ENCODE measurements at regions not wholly inside any gene's neighbourhood (a gene's known extent, or its start where the extent isn't known, plus 50 kb on each side); places are given as distances from the start of the nearest gene placed in this dataset.
"Not testable (repeated sequence)": the region's sequence is repeated elsewhere in the genome, so short reads cannot be mapped to it uniquely, and the experiment has no call there.

GRCh38 chr17:20815410-20815809 is 227.4 kb downstream of the USP22 start:
- intact Hi-C loops (cut with DNase I); DNase-seq (ENCODE audit: low spot score): not testable (repeated sequence)

DNA sequence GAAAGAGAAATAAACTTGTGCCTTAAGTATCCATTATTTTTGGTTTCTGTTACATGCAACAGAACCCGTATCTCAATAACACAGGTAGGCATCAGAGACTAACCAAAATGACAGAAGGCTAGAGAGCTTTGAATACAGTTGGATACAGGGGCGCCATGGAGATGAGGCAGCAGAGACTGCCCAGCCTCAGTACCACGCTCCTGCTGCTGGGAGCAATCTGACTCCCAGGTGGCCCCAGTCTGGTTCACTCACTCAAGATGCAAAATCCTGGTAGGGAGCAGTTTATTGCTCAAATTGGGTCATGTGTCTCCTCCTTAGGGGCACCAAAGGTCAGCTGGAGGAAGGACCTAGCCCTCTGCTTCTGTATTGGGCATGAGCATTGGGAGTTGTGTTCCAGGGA is 218.9 kb downstream of the USP22 start:
- DNase-seq (ENCODE audit: low spot score) = no peak
- intact Hi-C loops (cut with DNase I) = no loop called here

DNA sequence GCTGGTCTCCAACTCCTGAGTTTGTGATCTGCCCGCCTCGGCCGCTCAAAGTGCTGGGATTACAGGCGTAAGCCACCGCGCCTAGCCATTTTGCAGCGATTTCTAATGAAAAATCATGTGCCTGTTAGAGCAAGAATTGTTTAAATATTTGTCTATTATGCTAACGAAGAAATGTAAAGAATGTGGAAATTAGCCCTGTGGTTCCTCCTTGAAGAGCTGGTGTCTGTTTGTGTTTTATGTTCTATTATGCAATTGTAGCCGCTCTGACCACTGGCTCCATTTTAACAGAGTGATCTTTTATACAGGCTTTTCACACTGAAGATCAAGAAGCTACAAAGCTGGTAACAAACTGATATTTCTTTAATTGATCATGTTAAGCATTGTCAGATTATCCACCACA is 217.3 kb downstream of the USP22 start:
- no peak for DNase-seq (ENCODE audit: low spot score)
- intact Hi-C loops (cut with DNase I) = no loop called here

DNA sequence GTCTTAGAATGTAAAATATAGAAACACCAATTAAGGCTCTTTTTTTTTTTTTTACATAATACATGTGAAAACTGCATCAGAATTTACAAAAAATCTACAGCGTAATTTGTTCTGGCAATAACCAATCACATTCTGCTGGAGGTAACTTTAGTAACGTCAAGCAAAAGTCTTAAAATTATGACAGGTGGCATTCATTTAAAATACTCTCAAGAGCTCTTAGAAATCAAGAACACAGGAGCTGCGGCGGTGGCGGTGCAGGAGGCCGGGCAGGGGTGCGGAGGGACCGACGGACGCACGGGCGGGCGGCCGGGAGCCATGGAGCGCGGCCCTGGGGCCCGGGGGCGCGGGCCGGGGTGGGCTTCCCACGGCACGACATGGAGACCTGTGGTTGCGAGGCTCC is 202.4 kb downstream of the USP22 start:
- DNase-seq (ENCODE audit: low spot score); intact Hi-C loops (cut with DNase I): not testable (repeated sequence)

DNA sequence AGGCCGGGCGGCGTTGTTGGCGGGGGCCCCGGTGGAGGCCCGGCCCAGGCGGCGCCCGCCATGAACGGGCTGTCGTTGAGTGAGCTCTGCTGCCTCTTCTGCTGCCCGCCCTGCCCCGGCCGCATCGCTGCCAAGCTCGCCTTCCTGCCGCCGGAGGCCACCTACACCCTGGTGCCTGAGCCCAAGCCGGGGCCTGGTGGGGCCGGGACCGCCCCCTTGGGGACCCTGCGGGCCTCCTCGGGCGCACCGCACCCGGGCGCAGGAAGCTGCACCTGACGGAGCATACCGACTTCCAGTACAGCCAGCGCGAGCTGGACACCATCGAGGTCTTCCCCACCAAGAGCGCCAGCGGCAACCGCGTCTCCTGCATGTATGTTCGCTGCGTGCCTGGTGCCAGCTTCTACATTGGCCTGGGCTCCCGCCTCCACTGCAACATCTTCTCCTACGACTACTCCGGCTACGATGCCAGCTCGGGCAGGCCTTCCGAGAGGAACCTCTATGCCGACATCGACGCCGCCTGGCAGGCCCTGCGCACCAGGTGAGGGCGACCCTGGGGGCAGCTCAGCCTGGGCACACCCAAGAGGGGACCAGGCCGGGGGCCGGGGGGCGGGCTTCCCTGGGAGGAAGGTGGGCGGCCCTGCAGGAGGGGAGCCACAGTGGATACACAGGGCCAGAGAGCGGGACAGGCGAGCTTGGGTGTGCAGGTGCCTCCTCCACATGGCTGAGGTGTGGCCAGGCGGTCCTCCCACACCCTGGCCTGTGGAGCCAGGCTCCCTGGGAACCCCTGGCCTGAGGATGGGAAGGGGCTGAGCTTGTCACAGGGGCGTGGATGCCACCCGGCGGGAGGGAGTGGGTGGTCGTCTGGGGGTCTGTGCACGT is 201.6 kb downstream of the USP22 start:
- DNase-seq (ENCODE audit: low spot score); intact Hi-C loops (cut with DNase I): not testable (repeated sequence)

- intact Hi-C loops (cut with DNase I); DNase-seq (ENCODE audit: low spot score): not testable (repeated sequence)
These were observed 200.8 kb downstream of the USP22 start for GRCh38 chr17:20842012-20842411.

DNA sequence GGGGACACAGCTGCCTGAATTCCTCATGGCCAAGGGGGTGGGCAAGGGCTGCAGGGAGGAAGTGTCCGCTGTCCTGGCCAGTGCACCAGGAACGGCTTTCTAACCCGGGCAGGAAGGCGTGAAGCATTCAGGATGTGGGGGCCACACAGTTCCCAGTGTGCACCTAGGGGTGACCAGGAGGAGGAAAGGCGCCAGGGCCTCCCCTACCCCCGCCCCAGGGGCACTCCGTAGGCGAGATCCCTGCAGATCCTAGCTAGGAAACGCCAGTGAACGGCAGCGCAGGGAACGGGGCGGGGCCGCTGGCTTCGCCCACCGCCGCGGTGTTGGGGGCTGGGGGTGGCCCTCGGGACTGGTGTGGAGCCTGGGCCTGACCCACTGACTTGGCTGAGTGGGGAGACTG is 199.6 kb downstream of the USP22 start:
- intact Hi-C loops (cut with DNase I); DNase-seq (ENCODE audit: low spot score): not testable (repeated sequence)

- intact Hi-C loops (cut with DNase I) = not testable (repeated sequence)
These were observed 198.8 kb downstream of the USP22 start for GRCh38 chr17:20843799-20844553.

DNA sequence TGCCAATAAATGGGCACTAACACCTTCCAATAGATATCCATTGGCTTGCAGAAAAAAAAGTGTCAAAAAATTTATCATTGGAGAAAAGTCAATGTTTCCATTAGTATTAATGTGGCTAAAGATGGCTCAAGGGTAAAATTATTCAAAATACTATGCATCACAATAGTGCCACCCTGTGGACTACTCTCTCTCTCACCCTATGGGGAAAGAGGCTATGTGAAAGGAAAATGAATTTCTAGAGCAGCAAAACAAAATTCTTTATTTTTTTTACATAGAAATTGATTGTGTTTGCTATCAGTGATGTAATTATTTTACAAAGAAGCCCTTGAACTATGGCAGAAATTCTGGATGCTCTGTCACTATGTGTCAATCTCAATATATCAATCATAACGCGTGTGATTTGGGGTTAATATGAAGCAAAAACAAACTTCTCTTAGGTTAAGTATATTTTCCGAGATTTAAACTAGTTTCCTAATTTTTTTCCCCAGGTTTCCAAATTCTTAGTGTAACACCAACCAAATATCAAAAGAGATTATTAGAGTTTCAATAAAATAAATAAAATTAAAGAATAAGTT is 193.9 kb downstream of the USP22 start:
- intact Hi-C loops (cut with DNase I); DNase-seq (ENCODE audit: low spot score): not testable (repeated sequence)

More at GRCh38 chr17:20843799-20844553, 198.8 kb downstream of the USP22 start:
- not testable (repeated sequence) for DNase-seq (ENCODE audit: low spot score)

- intact Hi-C loops (cut with DNase I); DNase-seq (ENCODE audit: low spot score): not testable (repeated sequence)
These were observed 191.1 kb downstream of the USP22 start for GRCh38 chr17:20851591-20852238.

DNA sequence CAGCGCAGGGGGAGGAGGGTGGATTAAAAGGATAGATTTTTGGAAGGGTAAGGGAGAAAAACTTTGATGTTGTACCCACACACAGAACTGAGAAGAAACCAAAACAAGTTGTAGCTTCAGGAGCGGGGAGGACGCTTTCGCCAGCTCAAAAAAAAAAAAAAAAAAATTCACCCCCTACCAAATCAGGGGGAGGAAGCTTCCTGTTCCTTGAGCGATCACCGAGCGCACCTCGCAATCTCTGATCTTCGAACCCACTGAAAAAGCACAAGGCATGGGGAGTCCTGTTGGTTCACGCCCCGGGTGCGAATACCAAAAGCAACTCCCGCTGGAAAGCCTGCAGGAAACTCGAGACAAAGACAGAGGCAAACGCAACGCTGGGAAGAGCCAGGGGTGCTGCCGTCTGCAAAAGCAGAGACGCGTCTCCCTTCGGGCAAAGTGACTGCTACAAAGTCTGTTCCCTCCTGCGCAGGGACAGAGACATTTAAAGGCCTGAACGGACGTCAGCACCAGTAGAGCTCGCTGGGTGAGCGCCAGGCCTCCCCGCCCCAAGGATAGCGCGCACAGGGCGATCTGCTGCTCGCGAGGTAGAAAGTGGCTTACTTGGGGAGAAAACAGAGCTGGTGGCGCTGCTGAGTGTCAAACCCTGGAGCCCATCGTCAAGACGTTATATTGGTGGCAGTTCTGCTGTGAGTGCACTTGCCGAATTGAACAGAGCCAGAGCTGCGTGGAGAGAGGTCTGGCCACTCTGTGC is 190.4 kb downstream of the USP22 start:
- intact Hi-C loops (cut with DNase I) = no loop called here
- DNase-seq (ENCODE audit: low spot score) = no peak

DNA sequence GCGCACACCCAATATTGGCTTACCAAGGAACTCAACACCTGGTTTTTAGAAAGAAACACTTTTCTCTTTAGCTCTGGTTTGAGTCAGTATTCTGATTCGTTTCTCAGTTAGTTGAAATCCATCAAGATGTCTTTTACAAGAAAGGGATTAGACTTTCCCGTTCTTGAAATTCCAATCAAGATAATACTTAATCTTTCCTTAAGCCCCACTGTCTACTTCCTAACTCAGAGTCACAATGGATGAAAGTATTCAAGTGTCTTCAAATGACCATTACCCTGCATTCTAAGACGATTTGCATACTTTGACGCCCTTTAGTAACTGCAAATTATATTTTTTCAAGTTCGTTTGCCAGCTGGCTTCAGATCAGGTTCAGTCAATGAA is 189.8 kb downstream of the USP22 start:
- DNase-seq (ENCODE audit: low spot score) = no peak
- intact Hi-C loops (cut with DNase I) = no loop called here

DNA sequence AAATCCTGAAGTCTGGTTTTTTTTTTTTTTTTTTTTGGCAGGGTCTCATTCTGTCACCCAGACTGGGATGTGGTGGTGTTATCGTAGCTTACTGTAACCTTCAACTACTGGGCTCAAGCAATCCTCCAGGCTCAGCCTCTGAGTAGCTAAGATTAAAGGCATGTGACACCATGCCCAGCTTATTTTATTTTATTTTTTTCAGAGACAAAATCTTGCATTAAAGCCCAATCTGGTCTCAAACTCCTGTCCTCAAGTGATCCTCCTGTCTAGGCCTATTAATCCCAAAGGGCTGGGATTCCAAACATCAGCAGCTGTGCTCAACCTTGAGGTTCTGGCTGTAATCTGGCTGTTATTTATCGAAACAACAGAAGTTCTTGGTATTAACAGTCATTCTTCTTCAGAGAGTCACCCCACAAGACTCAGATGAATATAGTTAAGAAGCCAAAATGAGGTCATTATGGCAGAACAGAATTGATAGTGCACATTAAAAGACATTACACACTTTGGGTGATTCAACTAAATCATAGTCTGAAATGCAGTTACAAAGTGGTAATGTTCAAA is 186.8 kb downstream of the USP22 start:
- DNase-seq (ENCODE audit: low spot score); intact Hi-C loops (cut with DNase I): not testable (repeated sequence)

DNA sequence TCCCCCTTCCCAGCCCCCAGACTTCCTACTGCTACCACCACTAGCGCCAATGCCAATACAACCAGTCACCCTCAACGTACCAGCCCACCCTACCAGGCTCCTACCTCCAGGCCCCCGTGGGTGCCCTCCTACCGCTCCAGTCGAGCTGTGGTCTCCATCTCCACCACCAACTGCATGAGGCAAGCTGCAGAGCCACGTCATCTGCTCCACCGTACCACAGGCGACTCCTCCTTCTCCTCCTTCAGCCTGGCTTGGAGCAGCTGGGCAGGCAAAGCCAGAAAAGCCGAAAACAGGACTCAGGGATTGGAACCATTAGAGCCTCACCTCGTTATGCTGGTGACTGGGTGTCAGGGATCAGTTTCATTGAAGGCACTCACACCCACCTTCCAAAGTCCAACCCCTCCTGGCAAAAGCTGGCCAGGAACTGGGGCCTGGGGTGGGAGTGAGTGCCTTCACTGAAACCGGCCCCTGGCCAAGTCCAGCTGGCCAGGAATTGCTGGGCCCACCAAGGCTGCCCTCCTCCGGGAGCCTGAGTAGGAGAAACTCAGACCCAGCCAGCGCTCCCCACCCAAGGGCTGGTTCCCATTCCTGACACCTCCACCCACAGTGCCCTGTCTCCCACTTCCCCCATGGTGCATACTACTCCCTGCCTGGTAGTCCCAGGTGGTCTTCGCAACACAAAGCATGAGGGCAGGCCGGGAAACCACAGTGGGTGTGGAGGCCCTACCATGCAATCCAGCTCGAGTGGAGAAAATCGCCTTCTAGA is 176.2 kb downstream of the USP22 start:
- DNase-seq (ENCODE audit: low spot score); intact Hi-C loops (cut with DNase I): not testable (repeated sequence)

DNA sequence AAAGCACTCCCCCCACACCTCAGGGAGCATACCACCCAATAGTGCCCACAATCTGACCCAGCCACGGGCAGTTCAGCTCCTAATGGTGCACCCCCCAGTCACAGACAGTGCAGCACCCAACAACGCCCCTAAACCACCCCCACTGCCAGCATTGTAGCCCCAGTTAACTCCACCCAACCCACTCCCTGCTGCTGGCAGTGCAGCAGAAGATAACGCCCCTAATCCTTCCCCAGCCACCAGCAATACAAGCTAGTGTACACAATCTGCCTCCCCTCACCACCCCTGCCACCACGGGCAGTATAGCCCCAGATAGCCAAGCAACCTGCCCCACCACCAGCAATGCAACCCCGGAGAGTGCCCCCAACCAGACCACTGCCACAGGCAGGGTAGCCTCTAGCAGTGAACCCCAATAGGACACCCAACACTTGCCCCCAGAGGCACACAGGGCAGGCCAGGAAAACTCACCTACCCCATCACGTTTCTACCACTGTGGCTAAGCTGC is 175.3 kb downstream of the USP22 start:
- intact Hi-C loops (cut with DNase I); DNase-seq (ENCODE audit: low spot score): not testable (repeated sequence)

DNA sequence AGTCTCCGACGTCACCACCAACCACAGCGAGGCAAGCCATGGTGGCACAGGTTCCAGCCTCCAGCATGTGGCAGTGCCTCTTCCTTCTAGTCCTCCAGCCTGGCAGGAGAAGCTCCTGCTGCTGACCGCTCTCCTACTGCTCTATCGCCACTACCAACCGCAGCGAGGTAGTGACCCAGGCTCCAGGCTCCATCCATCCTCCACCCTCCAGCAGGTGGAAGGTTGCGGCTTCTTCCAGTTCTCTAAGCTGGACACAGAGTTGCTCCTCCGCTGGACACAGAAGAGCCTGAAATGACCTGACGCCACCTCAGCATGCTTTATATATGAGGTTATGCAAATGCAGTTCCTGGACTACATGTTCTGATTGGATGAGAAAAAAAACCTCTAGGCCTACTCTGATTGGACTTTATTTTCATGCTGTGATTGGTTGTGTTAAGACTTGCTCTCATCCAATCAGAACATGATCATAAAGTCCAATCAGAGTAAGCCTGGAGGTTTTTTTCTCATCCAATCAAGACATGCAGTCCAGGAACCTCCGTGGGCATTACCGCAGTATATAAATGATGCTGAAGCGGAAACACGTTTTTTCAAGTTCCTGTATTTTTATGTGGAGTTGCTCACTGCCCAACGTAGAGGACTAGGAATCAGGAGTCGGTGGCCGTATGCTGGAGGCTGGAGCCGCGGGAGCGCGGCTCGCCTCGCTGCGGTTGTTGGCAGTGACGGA is 174.7 kb downstream of the USP22 start:
- intact Hi-C loops (cut with DNase I); DNase-seq (ENCODE audit: low spot score): not testable (repeated sequence)

DNA sequence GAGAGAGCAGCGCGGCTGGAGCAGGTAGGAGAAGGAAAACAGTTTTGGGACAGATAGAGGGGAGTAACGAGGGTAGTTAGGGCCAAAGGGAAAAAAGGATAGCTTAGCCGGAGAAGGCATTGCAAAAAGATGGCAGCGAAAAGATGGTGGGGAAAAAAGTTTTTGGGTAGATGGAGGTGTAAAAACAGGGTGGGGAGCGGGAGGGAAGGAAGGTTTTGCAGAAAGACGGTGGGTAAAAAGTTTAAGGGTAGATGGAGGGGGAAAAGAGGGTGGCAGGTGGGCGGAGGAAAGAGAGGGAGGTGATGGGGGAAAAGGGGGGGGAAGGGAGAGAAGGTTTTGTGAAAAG is 174.2 kb downstream of the USP22 start:
- intact Hi-C loops (cut with DNase I); DNase-seq (ENCODE audit: low spot score): not testable (repeated sequence)
